Thyroid gland (tissue), 4 donors: ENCODE measurements at regions not wholly inside any gene's neighbourhood (a gene's known extent, or its start where the extent isn't known, plus 50 kb on each side); places are given as distances from the start of the nearest gene placed in this dataset.

ENCODE experiments used
- POLR2A ChIP-seq, 2 donors: fragments of 450-650 bp; IDR thresholded peaks; one replicate each; pipeline ENCODE4 v1.6.1; 2017; ENCODE audit warnings: antibody characterized with exemption in 2 of 2, mild to moderate bottlenecking in 2 of 2, moderate library complexity in 1 of 2
- TF ChIP-seq, protein P1 (sequence below), 6 experiments: fragments of 200-600 bp in 3 of 6; fragments of 450-650 bp in 3 of 6; sonication (generic) in 3 of 6; IDR thresholded peaks; one replicate each; pipeline ENCODE4 v1.5.1; 2016 to 2019; ENCODE audit warnings: antibody characterized with exemption in 6 of 6, mild to moderate bottlenecking in 2 of 6, inconsistent platforms in 1 of 6, moderate library complexity in 1 of 6

DNA sequence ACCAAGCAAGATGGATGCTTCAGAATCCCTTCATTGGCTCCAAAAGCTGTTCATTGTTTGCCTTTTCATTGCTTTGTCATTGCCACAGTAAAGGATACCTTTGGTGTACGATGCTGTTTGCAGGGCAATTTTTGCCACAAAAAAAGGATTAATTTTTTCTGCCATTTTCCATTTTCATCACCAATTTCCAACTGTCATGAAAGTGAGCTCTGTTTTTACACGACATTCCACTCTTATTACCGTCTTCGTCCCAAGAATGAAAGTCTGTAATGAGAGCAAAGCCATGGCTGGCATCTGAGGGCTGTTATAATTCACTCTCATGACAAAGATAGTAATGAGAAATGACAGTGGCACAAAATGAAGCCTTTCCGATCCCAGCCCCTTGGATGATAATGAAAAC is 272.7 kb upstream of the DCN start:
- no peak for TF ChIP-seq POLR2A (IDR thresholded peaks at IDR 0.05)
- TF ChIP-seq, protein P1, sequence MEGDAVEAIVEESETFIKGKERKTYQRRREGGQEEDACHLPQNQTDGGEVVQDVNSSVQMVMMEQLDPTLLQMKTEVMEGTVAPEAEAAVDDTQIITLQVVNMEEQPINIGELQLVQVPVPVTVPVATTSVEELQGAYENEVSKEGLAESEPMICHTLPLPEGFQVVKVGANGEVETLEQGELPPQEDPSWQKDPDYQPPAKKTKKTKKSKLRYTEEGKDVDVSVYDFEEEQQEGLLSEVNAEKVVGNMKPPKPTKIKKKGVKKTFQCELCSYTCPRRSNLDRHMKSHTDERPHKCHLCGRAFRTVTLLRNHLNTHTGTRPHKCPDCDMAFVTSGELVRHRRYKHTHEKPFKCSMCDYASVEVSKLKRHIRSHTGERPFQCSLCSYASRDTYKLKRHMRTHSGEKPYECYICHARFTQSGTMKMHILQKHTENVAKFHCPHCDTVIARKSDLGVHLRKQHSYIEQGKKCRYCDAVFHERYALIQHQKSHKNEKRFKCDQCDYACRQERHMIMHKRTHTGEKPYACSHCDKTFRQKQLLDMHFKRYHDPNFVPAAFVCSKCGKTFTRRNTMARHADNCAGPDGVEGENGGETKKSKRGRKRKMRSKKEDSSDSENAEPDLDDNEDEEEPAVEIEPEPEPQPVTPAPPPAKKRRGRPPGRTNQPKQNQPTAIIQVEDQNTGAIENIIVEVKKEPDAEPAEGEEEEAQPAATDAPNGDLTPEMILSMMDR (IDR thresholded peaks at IDR 0.05): no peak
